Ovary (tissue), 3 donors: ENCODE measurements at regions not wholly inside any gene's neighbourhood (a gene's known extent, or its start where the extent isn't known, plus 50 kb on each side); places are given as distances from the start of the nearest gene placed in this dataset.

ENCODE experiments used
- EP300 ChIP-seq: sonication (generic); formaldehyde crosslinking; IDR thresholded peaks from one replicate; pipeline ENCODE4 v1.6.1; 2017; ENCODE audit warnings: antibody characterized with exemption
- TF ChIP-seq, protein P1 (sequence below), 3 donors: fragments of 450-650 bp in 2 of 3; fragments of 200-600 bp in 1 of 3; IDR thresholded peaks; one replicate each; pipeline versions ENCODE4 v1.5.1 to v1.8.0; 2016 to 2022; ENCODE audit warnings: antibody characterized with exemption in 3 of 3, mild to moderate bottlenecking in 1 of 3
- donor health status: DM: no; HTN: no; CAD: no.

DNA sequence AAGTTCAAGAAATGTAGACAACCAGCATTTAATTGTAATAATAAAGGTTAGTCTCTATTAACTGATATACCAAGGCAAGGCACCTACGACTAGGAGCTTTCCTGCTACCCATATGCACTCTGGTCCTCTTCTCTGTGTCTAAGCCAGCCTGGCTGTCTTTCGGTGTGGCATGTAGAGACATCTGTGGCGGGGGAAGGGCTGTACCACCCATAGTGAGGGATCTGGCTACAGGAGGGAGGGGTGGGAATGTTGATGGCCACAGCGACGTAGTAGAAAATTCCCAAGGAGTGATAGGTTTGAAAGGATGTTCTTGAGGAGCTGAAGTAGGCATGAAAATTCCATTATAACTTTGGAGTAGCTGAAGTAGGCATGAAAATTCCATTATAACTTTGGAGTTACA, 344.2 kb downstream of the ATP23 start:
- TF ChIP-seq, protein P1, sequence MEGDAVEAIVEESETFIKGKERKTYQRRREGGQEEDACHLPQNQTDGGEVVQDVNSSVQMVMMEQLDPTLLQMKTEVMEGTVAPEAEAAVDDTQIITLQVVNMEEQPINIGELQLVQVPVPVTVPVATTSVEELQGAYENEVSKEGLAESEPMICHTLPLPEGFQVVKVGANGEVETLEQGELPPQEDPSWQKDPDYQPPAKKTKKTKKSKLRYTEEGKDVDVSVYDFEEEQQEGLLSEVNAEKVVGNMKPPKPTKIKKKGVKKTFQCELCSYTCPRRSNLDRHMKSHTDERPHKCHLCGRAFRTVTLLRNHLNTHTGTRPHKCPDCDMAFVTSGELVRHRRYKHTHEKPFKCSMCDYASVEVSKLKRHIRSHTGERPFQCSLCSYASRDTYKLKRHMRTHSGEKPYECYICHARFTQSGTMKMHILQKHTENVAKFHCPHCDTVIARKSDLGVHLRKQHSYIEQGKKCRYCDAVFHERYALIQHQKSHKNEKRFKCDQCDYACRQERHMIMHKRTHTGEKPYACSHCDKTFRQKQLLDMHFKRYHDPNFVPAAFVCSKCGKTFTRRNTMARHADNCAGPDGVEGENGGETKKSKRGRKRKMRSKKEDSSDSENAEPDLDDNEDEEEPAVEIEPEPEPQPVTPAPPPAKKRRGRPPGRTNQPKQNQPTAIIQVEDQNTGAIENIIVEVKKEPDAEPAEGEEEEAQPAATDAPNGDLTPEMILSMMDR (IDR thresholded peaks at IDR 0.05): no peak
- no peak for TF ChIP-seq EP300
